Endothelial cell of umbilical vein (primary cell): ENCODE measurements at regions not wholly inside any gene's neighbourhood (a gene's known extent, or its start where the extent isn't known, plus 50 kb on each side); places are given as distances from the start of the nearest gene placed in this dataset.

ENCODE experiments used
- BruUV-seq: library from RNA; stranded (reverse); fragments of 400-500 nt; replicated peaks from 2 replicates; lab custom pipeline; 2021; lab: Mats Ljungman, UMichigan
- CTCF ChIA-PET: fragments of 300-600, 350-600 bp; sonication (Branson Sonifier 250); formaldehyde crosslinking; loops from one replicate; lab custom pipeline; 2021; ENCODE audit warnings: antibody characterized with exemption, inconsistent platforms; lab: Charles Lee
- POLR2A ChIA-PET: fragments of 300-600, 350-600 bp; sonication (Branson Sonifier 250); formaldehyde crosslinking; loops from one replicate; lab custom pipeline; 2021; ENCODE audit warnings: antibody characterized with exemption, inconsistent platforms; lab: Charles Lee
- DNase-seq: peaks from one replicate; pipeline ENCODE4 v3.0.0-alpha.2; 2011; ENCODE audit warnings: low read depth, low spot score
- FAIRE-seq: peaks from 2 replicates; lab custom pipeline; 2011; peaks lifted over from hg19 to GRCh38; lab: Jason Lieb, UNC
- H2AFZ ChIP-seq: 2 replicates; pipeline ENCODE4 v1.6.0; 2012; ENCODE audit warnings: low read depth, low read length, control low read depth, inconsistent platforms
- H3K27ac ChIP-seq: 2 replicates; pipeline ENCODE4 v1.5.1; 2011; ENCODE audit warnings: low read depth, mild to moderate bottlenecking, control low read depth, low read length, moderate library complexity; ENCODE audit not compliant: insufficient read depth
- H3K27me3 ChIP-seq, 2 experiments: 2 replicates each; pipeline versions ENCODE4 v1.6.0 to v1.6.1; 2011; ENCODE audit warnings: low read length in 2 of 2, mixed read lengths in 1 of 2; ENCODE audit not compliant: control insufficient read depth in 2 of 2, insufficient read depth in 2 of 2
- H3K36me3 ChIP-seq, 2 experiments: 2 replicates in 1 of 2; 3 replicates in 1 of 2; pipeline ENCODE4 v1.5.1; 2011; ENCODE audit warnings: low read length in 2 of 2, mild to moderate bottlenecking in 1 of 2, moderate library complexity in 1 of 2; ENCODE audit not compliant: control insufficient read depth in 2 of 2, insufficient read depth in 2 of 2; ENCODE audit errors: extremely low read depth in 1 of 2
- H3K4me1 ChIP-seq: 3 replicates; pipeline ENCODE4 v1.5.1; 2011; ENCODE audit warnings: mild to moderate bottlenecking, low read length; ENCODE audit not compliant: control insufficient read depth, insufficient read depth; ENCODE audit errors: extremely low read depth
- H3K4me2 ChIP-seq: 2 replicates; pipeline ENCODE4 v1.6.1; 2011; ENCODE audit warnings: low read length, control low read depth, mixed read lengths; ENCODE audit not compliant: insufficient read depth
- H3K4me3 ChIP-seq, 3 experiments: fragments of 200-600 bp in 1 of 3; sonication (generic), shearing (Covaris generic) in 1 of 3; replicated peaks in 1 of 3; 2 replicates each; pipeline ENCODE4 v1.5.1; 2011 to 2016; ENCODE audit warnings: control low read depth in 3 of 3, low read length in 3 of 3, mild to moderate bottlenecking in 2 of 3, inconsistent platforms in 1 of 3, low read depth in 1 of 3, moderate library complexity in 1 of 3; ENCODE audit not compliant: insufficient read depth in 1 of 3
- H3K79me2 ChIP-seq: 2 replicates; pipeline ENCODE4 v1.6.0; 2012; ENCODE audit warnings: low read length, inconsistent platforms; ENCODE audit not compliant: control insufficient read depth, insufficient read depth
- H3K9ac ChIP-seq: replicated peaks from 2 replicates; pipeline ENCODE3; 2011; ENCODE audit warnings: low read length, control low read depth; ENCODE audit not compliant: insufficient read depth; ENCODE audit errors: extremely low read depth
- H3K9me1 ChIP-seq: replicated peaks from 3 replicates; pipeline ENCODE4 v1.6.0; 2011; ENCODE audit warnings: mild to moderate bottlenecking, low read length; ENCODE audit not compliant: control insufficient read depth, insufficient read depth; ENCODE audit errors: extremely low read depth
- H3K9me3 ChIP-seq: replicated peaks from 2 replicates; pipeline ENCODE4 v1.5.1; 2012; ENCODE audit warnings: low read length, inconsistent platforms; ENCODE audit not compliant: control insufficient read depth, insufficient read depth
- H4K20me1 ChIP-seq: replicated peaks from 2 replicates; pipeline ENCODE3; 2011; ENCODE audit warnings: mild to moderate bottlenecking, low read length; ENCODE audit not compliant: control insufficient read depth, insufficient read depth; ENCODE audit errors: extremely low read depth
- EZH2 ChIP-seq: IDR thresholded peaks from 2 replicates; pipeline ENCODE4 v1.6.1; 2012; ENCODE audit warnings: borderline replicate concordance, low read depth, mild to moderate bottlenecking, moderate library complexity, low read length, inconsistent platforms; ENCODE audit not compliant: severe bottlenecking
- FOS ChIP-seq: IDR thresholded peaks from 2 replicates; pipeline ENCODE4 v1.6.1; 2011; ENCODE audit warnings: mild to moderate bottlenecking, low read length, moderate library complexity, borderline replicate concordance; ENCODE audit not compliant: insufficient read depth
- GATA2 ChIP-seq: IDR thresholded peaks from 2 replicates; pipeline ENCODE4 v1.7.0; 2011; ENCODE audit warnings: low read depth, mild to moderate bottlenecking, moderate library complexity, mixed read lengths, low read length; ENCODE audit not compliant: insufficient read length, insufficient read depth
- JUN ChIP-seq: IDR thresholded peaks from 2 replicates; pipeline ENCODE4 v1.6.1; 2011; ENCODE audit warnings: borderline replicate concordance, low read depth; ENCODE audit not compliant: insufficient read length, insufficient read depth
- MYC ChIP-seq: IDR thresholded peaks from one replicate; pipeline ENCODE4 v1.6.1; 2011; ENCODE audit warnings: mild to moderate bottlenecking, low read depth, low read length
- POLR2A ChIP-seq: IDR thresholded peaks from 2 replicates; pipeline ENCODE4 v1.6.1; 2012; ENCODE audit warnings: low read depth, mild to moderate bottlenecking, control low read depth, low read length
- POLR2AphosphoS5 ChIP-seq: IDR thresholded peaks from 2 replicates; pipeline ENCODE4 v1.6.1; 2012; ENCODE audit warnings: low read depth, mild to moderate bottlenecking, control low read depth, low read length, moderate library complexity; ENCODE audit not compliant: insufficient read depth
- dilution Hi-C: fragments of 300-500 bp; cut with MboI; formaldehyde crosslinking; loops from one replicate; pipeline ENCODE4 v1.15.0; 2019; ENCODE audit warnings: low sequenced_read_pairs; ENCODE audit not compliant: extremely low pct_ligation_motif_present
- intact Hi-C: fragments of 100-400 bp; cut with micrococcal nuclease; formaldehyde crosslinking; loops from one replicate; pipeline ENCODE4 v1.10.0; 2022
- TF ChIP-seq, protein P1 (sequence below): IDR thresholded peaks from 2 replicates; pipeline ENCODE4 v1.6.1; 2011; ENCODE audit not compliant: insufficient read depth, insufficient read length
- TF ChIP-seq, protein P2 (sequence below), 2 donors: IDR thresholded peaks; 1 replicate in 1 of 2; 2 replicates in 1 of 2; pipeline ENCODE4 v1.5.1; 2011; ENCODE audit warnings: low read length in 2 of 2, mild to moderate bottlenecking in 2 of 2, moderate library complexity in 2 of 2, control low read depth in 1 of 2, inconsistent platforms in 1 of 2, low read depth in 1 of 2; ENCODE audit not compliant: insufficient read depth in 1 of 2; ENCODE audit errors: extremely low read depth in 1 of 2

DNA sequence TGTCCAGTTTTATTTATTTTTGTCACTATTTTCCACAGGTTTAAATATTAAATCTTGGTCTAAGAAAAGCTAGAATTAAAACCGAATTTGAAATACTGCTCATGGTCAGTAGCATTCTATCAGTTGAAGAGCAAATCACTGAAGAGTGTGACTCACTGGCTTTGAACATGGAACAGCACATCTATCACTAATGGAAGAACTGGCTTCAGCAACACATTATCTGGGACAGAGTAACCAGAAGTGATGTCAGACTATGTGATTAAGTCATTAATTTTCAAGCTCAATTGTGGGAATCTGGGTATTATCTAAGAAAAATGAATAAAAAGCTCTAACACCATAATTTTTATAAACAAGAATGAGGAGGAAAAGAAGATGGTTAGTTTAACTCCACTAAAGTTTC is 527.5 kb downstream of the TMTC2 start:
- intact Hi-C loops (no loop called here), dilution Hi-C loops (no loop called here)
- Histone ChIP-seq H2AFZ (no peak overlapping the region), H3K4me1 (no peaks in the 10 kb centered on the region), H4K20me1 (no peaks in the 10 kb centered on the region), H3K79me2 (no peaks in the 10 kb centered on the region), H3K27ac (no peak overlapping the region), H3K36me3 (no peaks in the 10 kb centered on the region), H3K9me1 (no peaks in the 10 kb centered on the region), H3K9me3 (no peaks in the 10 kb centered on the region), H3K4me3 (no peak overlapping the region), H3K27me3 (no peaks in the 10 kb centered on the region), H3K9ac (no peak overlapping the region), H3K4me2 (no peak overlapping the region)
- no TSS peak for BruUV-seq
- CTCF ChIA-PET = no interaction called here
- DNase-seq = no peak
- TF ChIP-seq JUN (no peak), POLR2AphosphoS5 (no peak), EZH2 (no peak), FOS (no peak), POLR2A (no peak), GATA2 (no peak), MYC (no peak)
- TF ChIP-seq, protein P1, sequence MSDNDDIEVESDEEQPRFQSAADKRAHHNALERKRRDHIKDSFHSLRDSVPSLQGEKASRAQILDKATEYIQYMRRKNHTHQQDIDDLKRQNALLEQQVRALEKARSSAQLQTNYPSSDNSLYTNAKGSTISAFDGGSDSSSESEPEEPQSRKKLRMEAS = no peak
- TF ChIP-seq, protein P2, sequence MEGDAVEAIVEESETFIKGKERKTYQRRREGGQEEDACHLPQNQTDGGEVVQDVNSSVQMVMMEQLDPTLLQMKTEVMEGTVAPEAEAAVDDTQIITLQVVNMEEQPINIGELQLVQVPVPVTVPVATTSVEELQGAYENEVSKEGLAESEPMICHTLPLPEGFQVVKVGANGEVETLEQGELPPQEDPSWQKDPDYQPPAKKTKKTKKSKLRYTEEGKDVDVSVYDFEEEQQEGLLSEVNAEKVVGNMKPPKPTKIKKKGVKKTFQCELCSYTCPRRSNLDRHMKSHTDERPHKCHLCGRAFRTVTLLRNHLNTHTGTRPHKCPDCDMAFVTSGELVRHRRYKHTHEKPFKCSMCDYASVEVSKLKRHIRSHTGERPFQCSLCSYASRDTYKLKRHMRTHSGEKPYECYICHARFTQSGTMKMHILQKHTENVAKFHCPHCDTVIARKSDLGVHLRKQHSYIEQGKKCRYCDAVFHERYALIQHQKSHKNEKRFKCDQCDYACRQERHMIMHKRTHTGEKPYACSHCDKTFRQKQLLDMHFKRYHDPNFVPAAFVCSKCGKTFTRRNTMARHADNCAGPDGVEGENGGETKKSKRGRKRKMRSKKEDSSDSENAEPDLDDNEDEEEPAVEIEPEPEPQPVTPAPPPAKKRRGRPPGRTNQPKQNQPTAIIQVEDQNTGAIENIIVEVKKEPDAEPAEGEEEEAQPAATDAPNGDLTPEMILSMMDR (IDR thresholded peaks at IDR 0.05; ENCODE audit: extremely low read depth in 1 of 2, insufficient read depth in 1 of 2, low read depth in 1 of 2, low read length in 2 of 2) = no peak
- FAIRE-seq = no peak
- POLR2A ChIA-PET = no interaction called here
